H1 (cell line): ENCODE measurements at regions not wholly inside any gene's neighbourhood (a gene's known extent, or its start where the extent isn't known, plus 50 kb on each side); places are given as distances from the start of the nearest gene placed in this dataset.

Source experiments
- BACH1 ChIP-seq: IDR thresholded peaks from 2 replicates; pipeline ENCODE4 v1.6.1; 2012; ENCODE audit warnings: low read length, improper control_type of control experiment
- FOSL1 ChIP-seq: IDR thresholded peaks from 2 replicates; pipeline ENCODE4 v1.6.1; 2011; ENCODE audit warnings: mild to moderate bottlenecking, low read depth, low read length, moderate library complexity; ENCODE audit not compliant: insufficient read depth
- HDAC6 ChIP-seq: IDR thresholded peaks from one replicate; pipeline ENCODE4 v1.7.1; 2012; ENCODE audit warnings: low read depth, mild to moderate bottlenecking, inconsistent platforms, low read length, moderate library complexity

- TF ChIP-seq HDAC6 (no peak), BACH1 (no peak), FOSL1 (no peak)
These were observed 475.6 kb upstream of the NCAM2 start (continued) for GRCh38 chr21:20522611-20523010.
